AG04449 (cell line): ENCODE measurements at regions not wholly inside any gene's neighbourhood (a gene's known extent, or its start where the extent isn't known, plus 50 kb on each side); places are given as distances from the start of the nearest gene placed in this dataset.

Experiments used
- CTCF ChIA-PET: fragments of 350-600 bp; formaldehyde crosslinking; extraction: SDS; loops from one replicate; lab custom pipeline; 2021; ENCODE audit warnings: antibody characterized with exemption; lab: Yijun Ruan, JAX
- POLR2A ChIA-PET: fragments of 400-600, 350-600 bp; formaldehyde crosslinking; extraction: SDS; loops from one replicate; lab custom pipeline; 2020; ENCODE audit warnings: antibody characterized with exemption, inconsistent platforms; lab: Yijun Ruan, JAX
- DNase-seq: peaks from one replicate; pipeline ENCODE4 v3.0.0-alpha.2; 2010; ENCODE audit warnings: low read depth, low spot score
- H3K4me3 ChIP-seq: 2 replicates; pipeline ENCODE4 v1.5.1; 2011; ENCODE audit warnings: low read depth, mild to moderate bottlenecking, control low read depth, low read length
- CTCF ChIP-seq: IDR thresholded peaks from one replicate; pipeline ENCODE4 v1.5.1; 2011; ENCODE audit warnings: mild to moderate bottlenecking, moderate library complexity, low read length, control low read depth, inconsistent platforms; ENCODE audit not compliant: insufficient read depth; ENCODE audit errors: missing control alignments

GRCh38 chr4:77430847-77431246, 174.8 kb upstream of the CXCL13 start:
- TF ChIP-seq CTCF: no peak
- POLR2A ChIA-PET: no interaction called here
- H3K4me3 ChIP-seq: no peak overlapping the region
- CTCF ChIA-PET: interaction anchor here (0.8 kb wide), 1 partner anchor 68 kb away, joined by 3 read pairs; no protein-coding TSS in a partner anchor
- DNase-seq: no peak

- TF ChIP-seq CTCF: no peak
- no peak for DNase-seq
- CTCF ChIA-PET: interaction anchor here (0.8 kb wide), 1 partner anchor 69 kb away, joined by 3 read pairs; no protein-coding TSS in a partner anchor
These were observed 174.1 kb upstream of the CXCL13 start for GRCh38 chr4:77431546-77431945.

GRCh38 chr4:77432717-77433417, 172.8 kb upstream of the CXCL13 start:
- POLR2A ChIA-PET: no interaction called here
- no peak for DNase-seq
- CTCF ChIA-PET: interaction anchor here (1.0 to 1.5 kb wide), 4 partner anchors 19 to 170 kb away, joined by 3 read pairs; no protein-coding TSS in a partner anchor
- H3K4me3 ChIP-seq: no peak overlapping the region
- no peak for TF ChIP-seq CTCF

More at GRCh38 chr4:77431546-77431945, 174.1 kb upstream of the CXCL13 start:
- POLR2A ChIA-PET: no interaction called here
- H3K4me3 ChIP-seq: no peak overlapping the region

- POLR2A ChIA-PET: no interaction called here
- CTCF ChIA-PET: interaction anchor here (1.3 to 1.5 kb wide), 2 partner anchors 19 to 48 kb away, joined by 3 read pairs; no protein-coding TSS in a partner anchor
- H3K4me3 ChIP-seq: no peak overlapping the region
- DNase-seq: no peak
- peak; percentile 18 for TF ChIP-seq CTCF
These were observed 172.2 kb upstream of the CXCL13 start for GRCh38 chr4:77433418-77433733.

- POLR2A ChIA-PET: no interaction called here
- TF ChIP-seq CTCF: no peak
- CTCF ChIA-PET: interaction anchor here (1.2 to 1.3 kb wide), 3 partner anchors 21 to 165 kb away, joined by 3 to 4 read pairs (median 3); no protein-coding TSS in a partner anchor
- DNase-seq: no peak
- H3K4me3 ChIP-seq: no peak overlapping the region
These were observed 171.1 kb upstream of the CXCL13 start for GRCh38 chr4:77434299-77435092.

GRCh38 chr4:77437079-77437478, 168.5 kb upstream of the CXCL13 start:
- no peak overlapping the region for H3K4me3 ChIP-seq
- ChIA-PET POLR2A (no interaction called here), CTCF (interaction anchor here (1.2 kb wide), 1 partner anchor 52 kb away, joined by 3 read pairs; no protein-coding TSS in a partner anchor)
- DNase-seq: no peak
- TF ChIP-seq CTCF: no peak
